OCI-LY3 (cell line): ENCODE measurements at regions not wholly inside any gene's neighbourhood (a gene's known extent, or its start where the extent isn't known, plus 50 kb on each side); places are given as distances from the start of the nearest gene placed in this dataset.

Experiments
- H2AFZ ChIP-seq: fragments of 200-600, 300-600 bp; shearing (Covaris generic); 2 replicates; pipeline ENCODE4 v1.6.0; 2014; ENCODE audit warnings: antibody characterized with exemption, low read depth, low read length
- H3K27ac ChIP-seq: fragments of 200-600, 300-600 bp; sonication (generic); 2 replicates; pipeline ENCODE4 v1.5.1; 2014; ENCODE audit warnings: mild to moderate bottlenecking, low read length, moderate library complexity, mixed read lengths
- H3K27me3 ChIP-seq: fragments of 200-600, 300-600 bp; sonication (generic); 2 replicates; pipeline ENCODE4 v1.6.1; 2014; ENCODE audit warnings: low read depth, low read length, mixed read lengths
- H3K36me3 ChIP-seq: fragments of 200-600, 300-600 bp; sonication (generic); replicated peaks from 2 replicates; pipeline ENCODE3; 2014; ENCODE audit warnings: low read depth, low read length, mixed read lengths
- H3K4me1 ChIP-seq: fragments of 300-600, 200-600 bp; sonication (generic); 2 replicates; pipeline ENCODE4 v1.6.1; 2014; ENCODE audit warnings: low read length, mixed read lengths
- H3K4me2 ChIP-seq: fragments of 200-600, 300-600 bp; sonication (generic); 2 replicates; pipeline ENCODE4 v1.6.1; 2014; ENCODE audit warnings: low read length, mixed read lengths
- H3K4me3 ChIP-seq: fragments of 300-600, 200-600 bp; sonication (generic); 2 replicates; pipeline ENCODE4 v1.5.1; 2014; ENCODE audit warnings: antibody characterized with exemption, mild to moderate bottlenecking, low read length, moderate library complexity
- H3K79me2 ChIP-seq: fragments of 300-600, 200-600 bp; shearing (Covaris generic); 2 replicates; pipeline ENCODE4 v1.6.1; 2014; ENCODE audit warnings: mild to moderate bottlenecking, low read length, mixed read lengths
- H3K9ac ChIP-seq: fragments of 300-600, 200-600 bp; shearing (Covaris generic); 2 replicates; pipeline ENCODE4 v1.6.0; 2014; ENCODE audit warnings: mild to moderate bottlenecking, low read length, moderate library complexity
- H3K9me3 ChIP-seq: fragments of 200-600, 300-600 bp; shearing (Covaris generic); 2 replicates; pipeline ENCODE4 v1.6.1; 2014; ENCODE audit warnings: low read length, mixed read lengths; ENCODE audit not compliant: insufficient read depth
- H4K20me1 ChIP-seq: fragments of 200-600, 300-600 bp; sonication (generic); 2 replicates; pipeline ENCODE4 v1.6.1; 2016; ENCODE audit warnings: low read length, mixed read lengths; ENCODE audit not compliant: insufficient read depth
- EZH2phosphoT487 ChIP-seq: fragments of 200-600 bp; shearing (Covaris generic); IDR thresholded peaks from 2 replicates; pipeline ENCODE4 v1.6.1; 2018; ENCODE audit warnings: antibody characterized with exemption, mixed run types, low read depth
- TF ChIP-seq, protein P1 (sequence below): fragments of 200-600, 300-600 bp; sonication (generic); IDR thresholded peaks from 2 replicates; pipeline ENCODE4 v1.5.1; 2014; ENCODE audit warnings: antibody characterized with exemption, low read length, low read depth

DNA sequence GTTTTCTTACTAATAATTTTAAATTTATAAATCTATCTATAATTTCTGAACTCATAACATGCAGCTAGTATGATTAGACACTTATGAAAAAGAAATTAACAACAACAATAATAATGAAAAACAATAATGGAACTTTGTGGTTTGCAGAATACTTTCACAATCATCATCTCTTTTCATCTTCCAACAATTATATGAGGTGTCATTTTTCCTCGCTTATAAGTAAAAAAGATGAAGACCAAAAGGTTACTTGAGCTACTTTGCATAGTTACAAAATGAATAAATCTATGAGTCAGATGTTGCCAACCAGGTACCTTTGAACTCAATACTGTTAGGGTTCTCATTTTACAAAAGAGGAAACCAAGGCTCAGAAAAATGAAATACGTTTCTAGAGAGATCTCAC is 98.5 kb upstream of the ELOVL6 start:
- Histone ChIP-seq H3K79me2 (no peaks in the 10 kb centered on the region), H4K20me1 (no peaks in the 10 kb centered on the region), H2AFZ (no peak overlapping the region), H3K4me3 (no peak overlapping the region), H3K4me2 (peak overlapping the region; percentile 29), H3K27ac (no peak overlapping the region), H3K4me1 (peaks cover 6% of the 10 kb centered on the region), H3K9ac (no peak overlapping the region), H3K27me3 (peaks cover 12% of the 10 kb centered on the region), H3K36me3 (no peaks in the 10 kb centered on the region), H3K9me3 (no peaks in the 10 kb centered on the region)
- TF ChIP-seq EZH2phosphoT487: no peak
- TF ChIP-seq, protein P1, sequence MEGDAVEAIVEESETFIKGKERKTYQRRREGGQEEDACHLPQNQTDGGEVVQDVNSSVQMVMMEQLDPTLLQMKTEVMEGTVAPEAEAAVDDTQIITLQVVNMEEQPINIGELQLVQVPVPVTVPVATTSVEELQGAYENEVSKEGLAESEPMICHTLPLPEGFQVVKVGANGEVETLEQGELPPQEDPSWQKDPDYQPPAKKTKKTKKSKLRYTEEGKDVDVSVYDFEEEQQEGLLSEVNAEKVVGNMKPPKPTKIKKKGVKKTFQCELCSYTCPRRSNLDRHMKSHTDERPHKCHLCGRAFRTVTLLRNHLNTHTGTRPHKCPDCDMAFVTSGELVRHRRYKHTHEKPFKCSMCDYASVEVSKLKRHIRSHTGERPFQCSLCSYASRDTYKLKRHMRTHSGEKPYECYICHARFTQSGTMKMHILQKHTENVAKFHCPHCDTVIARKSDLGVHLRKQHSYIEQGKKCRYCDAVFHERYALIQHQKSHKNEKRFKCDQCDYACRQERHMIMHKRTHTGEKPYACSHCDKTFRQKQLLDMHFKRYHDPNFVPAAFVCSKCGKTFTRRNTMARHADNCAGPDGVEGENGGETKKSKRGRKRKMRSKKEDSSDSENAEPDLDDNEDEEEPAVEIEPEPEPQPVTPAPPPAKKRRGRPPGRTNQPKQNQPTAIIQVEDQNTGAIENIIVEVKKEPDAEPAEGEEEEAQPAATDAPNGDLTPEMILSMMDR: no peak

DNA sequence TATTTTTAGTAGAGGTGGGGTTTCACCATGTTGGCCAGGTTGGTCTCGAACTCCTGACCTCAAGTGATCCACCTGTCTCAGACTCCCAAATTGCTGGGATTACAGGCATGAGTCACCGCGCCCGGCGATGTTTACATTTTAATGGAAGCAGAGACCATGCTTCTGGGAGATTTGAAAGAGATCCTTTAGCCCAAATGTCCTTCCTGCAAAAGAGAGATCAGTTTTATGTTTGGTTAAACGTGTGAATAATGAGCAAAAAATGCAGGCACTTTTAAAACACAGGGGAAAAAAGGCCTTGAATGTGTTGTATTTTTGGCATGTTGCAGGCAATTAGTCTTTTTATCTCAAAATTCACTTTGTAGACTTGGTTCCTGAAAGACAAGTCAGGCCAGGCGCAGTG is 95.8 kb upstream of the ELOVL6 start:
- no peaks in the 10 kb centered on the region for H3K79me2 ChIP-seq
- H3K36me3 ChIP-seq: no peaks in the 10 kb centered on the region
- peaks cover 13% of the 10 kb centered on the region for H3K27me3 ChIP-seq
- H3K9ac ChIP-seq: no peak overlapping the region
- no peak for TF ChIP-seq EZH2phosphoT487
- TF ChIP-seq, protein P1: no peak
- H4K20me1 ChIP-seq: no peaks in the 10 kb centered on the region
- peaks cover 6% of the 10 kb centered on the region for H3K4me1 ChIP-seq
- H3K4me3 ChIP-seq: no peak overlapping the region
- H3K4me2 ChIP-seq: no peak overlapping the region
- no peak overlapping the region for H2AFZ ChIP-seq
- no peaks in the 10 kb centered on the region for H3K9me3 ChIP-seq
- no peak overlapping the region for H3K27ac ChIP-seq

DNA sequence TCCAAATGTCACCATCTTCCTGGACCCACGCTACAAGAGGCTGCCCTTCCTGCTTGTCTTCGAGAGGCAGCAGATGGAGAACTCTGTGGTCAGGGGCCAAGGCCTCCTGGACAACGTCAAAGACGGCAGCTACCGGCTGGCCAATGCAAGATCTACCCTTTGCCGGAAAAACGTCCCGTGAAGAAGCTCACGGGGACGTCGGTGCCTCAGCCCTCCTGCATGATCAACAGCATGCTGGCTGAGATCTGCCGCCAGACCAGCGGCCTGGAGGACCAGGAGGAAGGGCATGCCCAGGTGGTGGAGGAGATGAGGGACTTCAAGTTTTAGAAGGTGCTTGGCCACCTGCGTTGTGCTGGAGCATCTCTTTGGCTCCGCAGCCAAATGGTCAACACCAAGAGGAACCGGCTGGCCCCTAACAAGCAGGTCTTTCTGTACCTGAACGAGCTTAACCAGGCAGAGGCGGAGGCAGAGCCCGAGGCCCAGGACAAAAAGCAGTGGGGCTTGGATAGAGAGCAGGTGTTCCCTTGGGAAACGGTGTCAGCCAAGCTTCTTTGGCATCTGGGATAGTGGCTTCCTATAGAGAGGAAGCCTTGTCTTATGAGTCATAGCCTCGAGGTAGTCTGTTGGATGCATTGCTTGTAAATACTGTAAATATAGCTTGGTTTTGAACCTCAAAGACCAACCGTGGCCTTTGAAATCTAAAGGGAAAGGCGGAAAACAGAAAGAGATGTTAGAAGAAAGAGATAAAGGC is 94.8 kb upstream of the ELOVL6 start:
- TF ChIP-seq, protein P1: no peak
- no peak for TF ChIP-seq EZH2phosphoT487
- H3K36me3 ChIP-seq: no peaks in the 10 kb centered on the region

DNA sequence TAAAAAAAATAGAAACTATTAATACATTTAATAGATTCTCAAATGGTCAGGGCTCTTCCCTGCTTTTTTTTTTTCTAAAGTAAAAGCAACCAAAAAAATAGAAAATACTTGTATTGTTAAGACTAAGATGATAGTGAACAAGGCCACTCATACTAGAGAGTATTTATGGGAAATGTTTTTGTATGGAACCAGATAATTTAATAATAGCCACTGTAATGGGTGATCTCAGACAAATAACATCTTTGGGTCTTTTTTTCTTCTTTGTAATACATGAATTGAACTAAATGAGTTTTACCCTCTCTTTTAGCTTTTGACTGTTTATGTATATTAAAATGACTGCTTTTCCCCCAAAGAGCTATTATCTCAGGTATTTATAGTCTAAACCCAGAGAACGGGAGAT is 92.1 kb upstream of the ELOVL6 start:
- H3K79me2 ChIP-seq: no peaks in the 10 kb centered on the region
- H3K9ac ChIP-seq: no peak overlapping the region
- peaks cover 11% of the 10 kb centered on the region; the same call in 1 of the 2 replicates for H3K4me1 ChIP-seq
- H2AFZ ChIP-seq: no peak overlapping the region
- no peaks in the 10 kb centered on the region for H3K36me3 ChIP-seq
- no peak overlapping the region for H3K27ac ChIP-seq
- H3K4me2 ChIP-seq: no peak overlapping the region
- no peaks in the 10 kb centered on the region for H3K9me3 ChIP-seq
- peaks cover 15% of the 10 kb centered on the region for H3K27me3 ChIP-seq
- no peak overlapping the region for H3K4me3 ChIP-seq
- H4K20me1 ChIP-seq: no peaks in the 10 kb centered on the region
- TF ChIP-seq, protein P1: no peak
- no peak for TF ChIP-seq EZH2phosphoT487

More for the DNA sequence above, 94.8 kb upstream of the ELOVL6 start:
- peaks cover 6% of the 10 kb centered on the region for H3K4me1 ChIP-seq
- no peak overlapping the region for H3K27ac ChIP-seq
- no peak overlapping the region for H3K9ac ChIP-seq
- H3K9me3 ChIP-seq: no peaks in the 10 kb centered on the region
- H3K4me2 ChIP-seq: no peak overlapping the region
- no peak overlapping the region for H3K4me3 ChIP-seq
- no peak overlapping the region for H2AFZ ChIP-seq
- no peaks in the 10 kb centered on the region for H3K79me2 ChIP-seq
- peaks cover 22% of the 10 kb centered on the region for H3K27me3 ChIP-seq
- H4K20me1 ChIP-seq: no peaks in the 10 kb centered on the region
